ENCODE measurements at regions not wholly inside any gene's neighbourhood (a gene's known extent, or its start where the extent isn't known, plus 50 kb on each side); places are given as distances from the start of the nearest gene placed in this dataset.
A peak's percentile ranks its signal among the peaks of the same experiment; 100 is the strongest.

GRCh38 chr1:232547938-232548484 is 81.9 kb downstream of the SIPA1L2 start:
- BruUV-seq (replicated peaks) = no TSS peak
- TF ChIP-seq NFE2L2 (IDR thresholded peaks at IDR 0.05; ENCODE audit: low read depth, low read length) (no peak), CTCF (conservative IDR thresholded peaks at IDR 0.05; ENCODE audit: low read depth, low read length) (no peak), FOS (IDR thresholded peaks at IDR 0.05; ENCODE audit: low read depth, low read length) (no peak), CEBPB (IDR thresholded peaks at IDR 0.05; ENCODE audit: low read depth, low read length) (no peak), RCOR1 (IDR thresholded peaks at IDR 0.05; ENCODE audit: insufficient replicate concordance, low read length) (no peak), BHLHE40 (IDR thresholded peaks at IDR 0.05; ENCODE audit: low read depth, low read length) (no peak), POLR2A (IDR thresholded peaks at IDR 0.05; ENCODE audit: low read depth, low read length) (no peak), RAD21 (IDR thresholded peaks at IDR 0.05; ENCODE audit: low read length) (no peak)
- TF ChIP-seq, protein P1, sequence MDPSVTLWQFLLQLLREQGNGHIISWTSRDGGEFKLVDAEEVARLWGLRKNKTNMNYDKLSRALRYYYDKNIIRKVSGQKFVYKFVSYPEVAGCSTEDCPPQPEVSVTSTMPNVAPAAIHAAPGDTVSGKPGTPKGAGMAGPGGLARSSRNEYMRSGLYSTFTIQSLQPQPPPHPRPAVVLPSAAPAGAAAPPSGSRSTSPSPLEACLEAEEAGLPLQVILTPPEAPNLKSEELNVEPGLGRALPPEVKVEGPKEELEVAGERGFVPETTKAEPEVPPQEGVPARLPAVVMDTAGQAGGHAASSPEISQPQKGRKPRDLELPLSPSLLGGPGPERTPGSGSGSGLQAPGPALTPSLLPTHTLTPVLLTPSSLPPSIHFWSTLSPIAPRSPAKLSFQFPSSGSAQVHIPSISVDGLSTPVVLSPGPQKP (IDR thresholded peaks at IDR 0.05; ENCODE audit: borderline replicate concordance, low read depth, low read length) = no peak
- CTCF ChIA-PET = interaction anchor here (0.5 kb wide), 1 partner anchor 300 kb away, joined by 3 read pairs; no protein-coding TSS in a partner anchor

More at GRCh38 chr1:232547938-232548484, 81.9 kb downstream of the SIPA1L2 start:
- Histone ChIP-seq H2AFZ (replicated peaks; ENCODE audit: low read length, poor library complexity) (no peak overlapping the region), H3K18ac (ENCODE audit: low read depth, low read length) (no peak overlapping the region), H3K27ac (ENCODE audit: insufficient read depth, low read length) (no peak overlapping the region), H3K56ac (ENCODE audit: extremely low read depth, insufficient read depth, low read length) (no peak overlapping the region), H2BK5ac (ENCODE audit: low read depth, low read length, poor library complexity, severe bottlenecking) (no peak overlapping the region), H2AK5ac (ENCODE audit: low read depth, low read length) (no peak overlapping the region), H2AK9ac (replicated peaks; ENCODE audit: low read depth, low read length, poor library complexity) (no peak overlapping the region), H3K4me3 (ENCODE audit: insufficient read depth, low read depth, low read length) (no peak overlapping the region), H3K36me3 (ENCODE audit: control insufficient read depth, insufficient read depth, low read length) (no peaks in the 10 kb centered on the region), H3K23ac (ENCODE audit: low read depth, low read length) (no peak overlapping the region), H2BK120ac (ENCODE audit: low read depth, low read length) (no peak overlapping the region; the same call in 1 of the 2 replicates), H2BK20ac (ENCODE audit: low read depth, low read length) (no peak overlapping the region), H4K91ac (ENCODE audit: insufficient read depth, low read depth, low read length) (no peak overlapping the region), H4K8ac (ENCODE audit: low read depth in 2 of 2, low read length in 2 of 2) (no peak overlapping the region), H3K4me2 (ENCODE audit: low read depth, low read length) (no peak overlapping the region), H3K4ac (ENCODE audit: low read depth, low read length) (peak overlapping the region; percentile 21; the same call in 1 of the 2 replicates), H3K4me1 (ENCODE audit: control insufficient read depth, insufficient read depth, low read length) (peaks cover 7% of the 10 kb centered on the region), H3K27me3 (ENCODE audit: control insufficient read depth, insufficient read depth, low read length) (no peaks in the 10 kb centered on the region), H3K9me1 (ENCODE audit: insufficient read depth, low read length) (peaks cover 10% of the 10 kb centered on the region), H4K20me1 (ENCODE audit: insufficient read depth, low read length) (0 out of 2 replicates have a peak, but pooled peaks cover 5% of the 10 kb centered on the region), H3K14ac (replicated peaks; ENCODE audit: low read depth, low read length) (0 out of 2 replicates have a peak overlapping the region, but pooled peaks have one; percentile 45), H4K5ac (ENCODE audit: low read depth, low read length) (no peak overlapping the region), H2BK15ac (ENCODE audit: low read depth, low read length) (no peak overlapping the region), H3K79me1 (ENCODE audit: low read depth in 1 of 2, low read length in 2 of 2) (peaks cover 0 to 15% of the 10 kb centered on the region in 2 experiments; a peak in 2 of 4 replicates), H3K9ac (ENCODE audit: low read depth, low read length) (no peak overlapping the region), H3K9me3 (ENCODE audit: control insufficient read depth, insufficient read depth, low read length) (no peaks in the 10 kb centered on the region)
- ATAC-seq (ENCODE audit: low read depth) = peak; percentile 65
- DNase-seq = peak; percentile 22
- intact Hi-C loops (cut with micrococcal nuclease) (no loop called here), in situ Hi-C loops (cut with MboI; ENCODE audit: low sequenced_read_pairs) (no loop called here), dilution Hi-C loops (cut with HindIII; ENCODE audit: low sequenced_read_pairs, unreplicated experiment) (no loop called here)
- POLR2A ChIA-PET (ENCODE audit: unreplicated experiment) = no interaction called here
- no CpG with 5 or more reads among the region's 2 CpGs for WGBS, 2 experiments (ENCODE audit: extremely low coverage in 2 of 2, insufficient read length in 1 of 2)

Data from IMR-90 (cell line).